ENCODE measurements at regions not wholly inside any gene's neighbourhood (a gene's known extent, or its start where the extent isn't known, plus 50 kb on each side); places are given as distances from the start of the nearest gene placed in this dataset.

GRCh38 chr12:114221957-114222630, 183.8 kb downstream of the TBX5 start:
- TF ChIP-seq CTCF (IDR thresholded peaks at IDR 0.05) (no peak), ZFX (IDR thresholded peaks at IDR 0.05; ENCODE audit: borderline replicate concordance) (no peak)

Data from 22Rv1 (cell line).